ENCODE measurements at regions not wholly inside any gene's neighbourhood (a gene's known extent, or its start where the extent isn't known, plus 50 kb on each side); places are given as distances from the start of the nearest gene placed in this dataset.

DNA sequence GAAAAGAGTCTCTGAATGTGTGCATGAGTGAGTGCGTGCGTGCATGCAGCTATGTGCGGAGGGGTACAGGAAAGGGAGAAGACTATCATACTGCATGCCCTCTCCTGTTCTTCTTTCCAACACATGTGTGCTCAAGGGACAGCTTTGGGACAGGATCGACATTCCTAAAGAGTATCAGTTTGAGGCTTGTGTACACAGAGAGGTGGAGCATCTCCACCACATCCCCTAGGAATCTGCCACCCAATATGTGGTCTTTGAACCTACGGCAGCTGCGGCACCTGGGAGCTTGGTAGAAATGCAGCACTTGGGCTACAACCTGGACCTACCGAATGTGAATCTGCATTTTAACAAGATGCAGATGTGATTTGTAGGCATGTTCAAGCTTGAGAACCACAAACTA is 132.3 kb upstream of the GLRA1 start:
- TF ChIP-seq CREB1 (IDR thresholded peaks at IDR 0.05; ENCODE audit: low read depth), result no peak
- TF ChIP-seq STAT3 (IDR thresholded peaks at IDR 0.05; ENCODE audit: low read depth, low read length), result no peak
- TF ChIP-seq ZSCAN29 (IDR thresholded peaks at IDR 0.05), result no peak
- TF ChIP-seq EP300 (IDR thresholded peaks at IDR 0.05; ENCODE audit: borderline replicate concordance in 1 of 2, control insufficient read depth in 1 of 2, low read depth in 2 of 2, low read length in 2 of 2), result no peak
- no peak for TF ChIP-seq KDM1A (IDR thresholded peaks at IDR 0.05; ENCODE audit: borderline replicate concordance)
- no peak for TF ChIP-seq CTCF (IDR thresholded peaks at IDR 0.05 in 2 of 3, conservative IDR thresholded peaks at IDR 0.05 in 1 of 3; ENCODE audit: control insufficient read depth in 2 of 3, extremely low read depth in 1 of 3, insufficient read depth in 1 of 3, low read depth in 3 of 3, low read length in 3 of 3)
- TF ChIP-seq HCFC1 (IDR thresholded peaks at IDR 0.05; ENCODE audit: low read length), result no peak
- no peak for TF ChIP-seq SP1 (IDR thresholded peaks at IDR 0.05; ENCODE audit: low read depth, low read length)
- TF ChIP-seq MLLT1 (IDR thresholded peaks at IDR 0.05), result no peak
- TF ChIP-seq, protein P1, sequence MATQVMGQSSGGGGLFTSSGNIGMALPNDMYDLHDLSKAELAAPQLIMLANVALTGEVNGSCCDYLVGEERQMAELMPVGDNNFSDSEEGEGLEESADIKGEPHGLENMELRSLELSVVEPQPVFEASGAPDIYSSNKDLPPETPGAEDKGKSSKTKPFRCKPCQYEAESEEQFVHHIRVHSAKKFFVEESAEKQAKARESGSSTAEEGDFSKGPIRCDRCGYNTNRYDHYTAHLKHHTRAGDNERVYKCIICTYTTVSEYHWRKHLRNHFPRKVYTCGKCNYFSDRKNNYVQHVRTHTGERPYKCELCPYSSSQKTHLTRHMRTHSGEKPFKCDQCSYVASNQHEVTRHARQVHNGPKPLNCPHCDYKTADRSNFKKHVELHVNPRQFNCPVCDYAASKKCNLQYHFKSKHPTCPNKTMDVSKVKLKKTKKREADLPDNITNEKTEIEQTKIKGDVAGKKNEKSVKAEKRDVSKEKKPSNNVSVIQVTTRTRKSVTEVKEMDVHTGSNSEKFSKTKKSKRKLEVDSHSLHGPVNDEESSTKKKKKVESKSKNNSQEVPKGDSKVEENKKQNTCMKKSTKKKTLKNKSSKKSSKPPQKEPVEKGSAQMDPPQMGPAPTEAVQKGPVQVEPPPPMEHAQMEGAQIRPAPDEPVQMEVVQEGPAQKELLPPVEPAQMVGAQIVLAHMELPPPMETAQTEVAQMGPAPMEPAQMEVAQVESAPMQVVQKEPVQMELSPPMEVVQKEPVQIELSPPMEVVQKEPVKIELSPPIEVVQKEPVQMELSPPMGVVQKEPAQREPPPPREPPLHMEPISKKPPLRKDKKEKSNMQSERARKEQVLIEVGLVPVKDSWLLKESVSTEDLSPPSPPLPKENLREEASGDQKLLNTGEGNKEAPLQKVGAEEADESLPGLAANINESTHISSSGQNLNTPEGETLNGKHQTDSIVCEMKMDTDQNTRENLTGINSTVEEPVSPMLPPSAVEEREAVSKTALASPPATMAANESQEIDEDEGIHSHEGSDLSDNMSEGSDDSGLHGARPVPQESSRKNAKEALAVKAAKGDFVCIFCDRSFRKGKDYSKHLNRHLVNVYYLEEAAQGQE (IDR thresholded peaks at IDR 0.05; ENCODE audit: low read depth, low read length), result no peak
